SK-N-SH (cell line): ENCODE measurements at regions not wholly inside any gene's neighbourhood (a gene's known extent, or its start where the extent isn't known, plus 50 kb on each side); places are given as distances from the start of the nearest gene placed in this dataset.

Source experiments
- CTCF ChIA-PET: fragments of 300-600, 350-600 bp; formaldehyde crosslinking; extraction: SDS; loops from one replicate; lab custom pipeline; 2021; lab: Yijun Ruan, JAX
- POLR2A ChIA-PET: fragments of 350-600 bp; sonication (Branson Sonifier 250); formaldehyde crosslinking; extraction: SDS; loops from one replicate; lab custom pipeline; 2020; ENCODE audit warnings: antibody characterized with exemption, inconsistent platforms; lab: Yijun Ruan, JAX
- DNase-seq: peaks from one replicate; pipeline ENCODE4 v3.0.0; 2012
- H2AFZ ChIP-seq: fragments of 200-600 bp; sonication (generic); 2 replicates; pipeline ENCODE4 v1.8.1; 2016; ENCODE audit warnings: antibody characterized with exemption, mild to moderate bottlenecking, low read depth
- H3F3A ChIP-seq: fragments of 200-600 bp; sonication (generic); replicated peaks from 2 replicates; pipeline ENCODE3; 2016; ENCODE audit warnings: antibody characterized with exemption, mild to moderate bottlenecking; ENCODE audit not compliant: insufficient read depth
- H3K27ac ChIP-seq, 2 experiments: fragments of 200-500 bp in 1 of 2; fragments of 200-600 bp in 1 of 2; sonication (Bioruptor generic) in 1 of 2; sonication (generic), shearing (Covaris generic) in 1 of 2; 2 replicates each; pipeline versions ENCODE4 v1.5.1 to v1.6.1; 2014 to 2016; ENCODE audit warnings: low read depth in 2 of 2, inconsistent platforms in 1 of 2, low read length in 1 of 2, mild to moderate bottlenecking in 1 of 2, mixed read lengths in 1 of 2
- H3K27me3 ChIP-seq: fragments of 200-600 bp; sonication (generic), shearing (Covaris generic); 2 replicates; pipeline ENCODE4 v1.6.1; 2016; ENCODE audit warnings: mixed run types; ENCODE audit not compliant: insufficient read depth
- H3K36me3 ChIP-seq, 2 experiments: fragments of 200-500 bp in 1 of 2; fragments of 200-600 bp in 1 of 2; sonication (Bioruptor generic) in 1 of 2; sonication (generic) in 1 of 2; replicated peaks in 1 of 2; 2 replicates each; pipeline versions ENCODE3 to v1.5.1; 2014 to 2016; ENCODE audit warnings: low read length in 1 of 2, mild to moderate bottlenecking in 1 of 2; ENCODE audit not compliant: insufficient read depth in 2 of 2, control insufficient read depth in 1 of 2
- H3K4me1 ChIP-seq, 2 experiments: fragments of 200-500 bp in 1 of 2; fragments of 200-600 bp in 1 of 2; sonication (Bioruptor generic) in 1 of 2; sonication (generic), shearing (Covaris generic) in 1 of 2; 2 replicates each; pipeline versions ENCODE4 v1.5.1 to v1.6.1; 2014 to 2016; ENCODE audit warnings: low read depth in 1 of 2, low read length in 1 of 2, mixed run types in 1 of 2; ENCODE audit not compliant: insufficient read depth in 2 of 2, control insufficient read depth in 1 of 2
- H3K4me2 ChIP-seq: fragments of 200-600 bp; sonication (generic), shearing (Covaris generic); 2 replicates; pipeline ENCODE4 v1.6.1; 2017; ENCODE audit warnings: mixed run types
- H3K4me3 ChIP-seq, 2 experiments: fragments of 200-500 bp in 1 of 2; fragments of 200-600 bp in 1 of 2; sonication (Bioruptor generic) in 1 of 2; sonication (generic), shearing (Covaris generic) in 1 of 2; 2 replicates each; pipeline versions ENCODE4 v1.5.1 to v1.8.1; 2014 to 2016; ENCODE audit warnings: low read depth in 2 of 2, inconsistent platforms in 1 of 2, low read length in 1 of 2, mild to moderate bottlenecking in 1 of 2, mixed read lengths in 1 of 2, moderate library complexity in 1 of 2
- H3K79me2 ChIP-seq: fragments of 200-600 bp; sonication (generic); 2 replicates; pipeline ENCODE4 v1.8.1; 2017; ENCODE audit warnings: mild to moderate bottlenecking; ENCODE audit not compliant: insufficient read depth
- H3K9ac ChIP-seq: fragments of 200-600 bp; sonication (generic); 2 replicates; pipeline ENCODE4 v1.6.1; 2017; ENCODE audit warnings: mixed run types
- H3K9me2 ChIP-seq: fragments of 200-600 bp; sonication (generic); 2 replicates; pipeline ENCODE4 v1.6.1; 2017; ENCODE audit warnings: mixed run types
- H3K9me3 ChIP-seq: fragments of 200-600 bp; sonication (generic); 2 replicates; pipeline ENCODE4 v1.6.1; 2017; ENCODE audit warnings: mixed run types, mild to moderate bottlenecking, moderate library complexity
- H4K20me1 ChIP-seq: fragments of 200-600 bp; sonication (generic); 2 replicates; pipeline ENCODE4 v1.6.1; 2017; ENCODE audit warnings: mild to moderate bottlenecking, mixed run types; ENCODE audit not compliant: insufficient read depth
- CHD2 ChIP-seq: fragments of 150-350 bp; IDR thresholded peaks from 2 replicates; pipeline ENCODE4 v1.6.1; 2018; ENCODE audit warnings: low read length; ENCODE audit not compliant: partially characterized antibody
- ELF1 ChIP-seq: IDR thresholded peaks from 2 replicates; pipeline ENCODE4 v1.4.0; 2012
- EP300 ChIP-seq, 2 experiments: IDR thresholded peaks; 2 replicates each; pipeline versions ENCODE4 v1.4.0 to v1.6.1; 2012; ENCODE audit warnings: borderline replicate concordance in 1 of 2, low read depth in 1 of 2, low read length in 1 of 2
- EZH2phosphoT487 ChIP-seq: fragments of 200-600 bp; sonication (generic); IDR thresholded peaks from 2 replicates; pipeline ENCODE4 v1.6.1; 2017; ENCODE audit warnings: low read depth, mixed run types, mild to moderate bottlenecking, antibody characterized with exemption, moderate library complexity, borderline replicate concordance
- FOXM1 ChIP-seq: IDR thresholded peaks from 2 replicates; pipeline ENCODE4 v1.4.0; 2012; ENCODE audit warnings: low read depth, mild to moderate bottlenecking
- JUND ChIP-seq: IDR thresholded peaks from 2 replicates; pipeline ENCODE4 v1.4.0; 2012
- NRF1 ChIP-seq: IDR thresholded peaks from 2 replicates; pipeline ENCODE4 v1.6.1; 2012; ENCODE audit warnings: low read depth, mild to moderate bottlenecking, low read length
- POLR2AphosphoS5 ChIP-seq: IDR thresholded peaks from 2 replicates; pipeline ENCODE4 v1.6.1; 2012; ENCODE audit warnings: low read depth, low read length
- RAD21 ChIP-seq: IDR thresholded peaks from 2 replicates; pipeline ENCODE4 v1.6.1; 2012; ENCODE audit warnings: mild to moderate bottlenecking, low read length
- RCOR1 ChIP-seq: fragments of 150-350 bp; IDR thresholded peaks from 2 replicates; pipeline ENCODE4 v1.6.1; 2017; ENCODE audit warnings: antibody characterized with exemption, low read length
- SMC3 ChIP-seq: IDR thresholded peaks from 2 replicates; pipeline ENCODE4 v1.6.1; 2012; ENCODE audit warnings: low read depth, low read length, improper control_type of control experiment
- TAF1 ChIP-seq: IDR thresholded peaks from 2 replicates; pipeline ENCODE4 v1.6.1; 2012; ENCODE audit warnings: low read depth, mild to moderate bottlenecking, low read length, moderate library complexity, borderline replicate concordance
- TCF12 ChIP-seq: IDR thresholded peaks from 2 replicates; pipeline ENCODE4 v1.4.0; 2012
- TEAD4 ChIP-seq: IDR thresholded peaks from 2 replicates; pipeline ENCODE4 v1.4.0; 2012; ENCODE audit warnings: mild to moderate bottlenecking, borderline replicate concordance; ENCODE audit not compliant: insufficient read depth
- YY1 ChIP-seq: IDR thresholded peaks from 2 replicates; pipeline ENCODE4 v1.4.0; 2012; ENCODE audit warnings: low read depth, mild to moderate bottlenecking
- whole genome bisulfite sequencing: methylation state at CpG from one replicate; pipeline ENCODE4 v1.1.6; 2017; ENCODE audit warnings: low lambda C conversion rate; 5-methylcytosine and 5-hydroxymethylcytosine counted together
- TF ChIP-seq, protein P1 (sequence below): IDR thresholded peaks from 2 replicates; pipeline ENCODE4 v1.6.1; 2012; ENCODE audit warnings: mild to moderate bottlenecking, low read depth, low read length, moderate library complexity
- TF ChIP-seq, protein P2 (sequence below): IDR thresholded peaks from 2 replicates; pipeline ENCODE4 v1.4.0; 2012; ENCODE audit warnings: low read depth, borderline replicate concordance
- TF ChIP-seq, protein P3 (sequence below): IDR thresholded peaks from 2 replicates; pipeline ENCODE4; 2012
- TF ChIP-seq, protein P4 (sequence below): fragments of 150-350 bp; IDR thresholded peaks from 2 replicates; pipeline ENCODE4 v1.6.1; 2017; ENCODE audit warnings: antibody characterized with exemption, low read length, low read depth, borderline replicate concordance

DNA sequence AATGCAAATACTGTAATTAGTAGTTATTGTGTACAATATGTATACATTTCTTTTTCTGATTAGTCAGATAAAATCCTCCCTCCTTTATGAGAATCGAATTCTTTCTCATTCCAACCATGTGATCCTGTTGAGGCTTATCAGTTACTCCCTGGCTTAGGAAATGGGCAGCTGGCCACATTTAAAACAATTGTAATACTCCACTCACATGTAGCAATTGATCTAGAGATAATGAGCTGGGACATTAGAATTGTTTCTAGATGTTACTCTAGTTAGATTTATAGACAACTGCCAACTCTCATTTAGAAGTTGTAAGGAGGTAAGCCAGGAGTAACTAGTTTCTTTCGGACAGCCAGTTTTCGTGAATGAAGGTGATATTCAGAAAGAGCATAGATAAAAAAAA, 859.3 kb upstream of the AADAT start:
- H3K4me1 ChIP-seq = no peaks in the 10 kb centered on the region
- no peak for DNase-seq
- no peaks in the 10 kb centered on the region for H4K20me1 ChIP-seq
- CTCF ChIA-PET = no interaction called here
- no peak overlapping the region for H3K4me2 ChIP-seq
- H3K4me3 ChIP-seq = no peak overlapping the region
- no peak overlapping the region for H3K9ac ChIP-seq
- TF ChIP-seq, protein P1, sequence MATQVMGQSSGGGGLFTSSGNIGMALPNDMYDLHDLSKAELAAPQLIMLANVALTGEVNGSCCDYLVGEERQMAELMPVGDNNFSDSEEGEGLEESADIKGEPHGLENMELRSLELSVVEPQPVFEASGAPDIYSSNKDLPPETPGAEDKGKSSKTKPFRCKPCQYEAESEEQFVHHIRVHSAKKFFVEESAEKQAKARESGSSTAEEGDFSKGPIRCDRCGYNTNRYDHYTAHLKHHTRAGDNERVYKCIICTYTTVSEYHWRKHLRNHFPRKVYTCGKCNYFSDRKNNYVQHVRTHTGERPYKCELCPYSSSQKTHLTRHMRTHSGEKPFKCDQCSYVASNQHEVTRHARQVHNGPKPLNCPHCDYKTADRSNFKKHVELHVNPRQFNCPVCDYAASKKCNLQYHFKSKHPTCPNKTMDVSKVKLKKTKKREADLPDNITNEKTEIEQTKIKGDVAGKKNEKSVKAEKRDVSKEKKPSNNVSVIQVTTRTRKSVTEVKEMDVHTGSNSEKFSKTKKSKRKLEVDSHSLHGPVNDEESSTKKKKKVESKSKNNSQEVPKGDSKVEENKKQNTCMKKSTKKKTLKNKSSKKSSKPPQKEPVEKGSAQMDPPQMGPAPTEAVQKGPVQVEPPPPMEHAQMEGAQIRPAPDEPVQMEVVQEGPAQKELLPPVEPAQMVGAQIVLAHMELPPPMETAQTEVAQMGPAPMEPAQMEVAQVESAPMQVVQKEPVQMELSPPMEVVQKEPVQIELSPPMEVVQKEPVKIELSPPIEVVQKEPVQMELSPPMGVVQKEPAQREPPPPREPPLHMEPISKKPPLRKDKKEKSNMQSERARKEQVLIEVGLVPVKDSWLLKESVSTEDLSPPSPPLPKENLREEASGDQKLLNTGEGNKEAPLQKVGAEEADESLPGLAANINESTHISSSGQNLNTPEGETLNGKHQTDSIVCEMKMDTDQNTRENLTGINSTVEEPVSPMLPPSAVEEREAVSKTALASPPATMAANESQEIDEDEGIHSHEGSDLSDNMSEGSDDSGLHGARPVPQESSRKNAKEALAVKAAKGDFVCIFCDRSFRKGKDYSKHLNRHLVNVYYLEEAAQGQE = no peak
- TF ChIP-seq FOXM1 = no peak
- TF ChIP-seq, protein P2, sequence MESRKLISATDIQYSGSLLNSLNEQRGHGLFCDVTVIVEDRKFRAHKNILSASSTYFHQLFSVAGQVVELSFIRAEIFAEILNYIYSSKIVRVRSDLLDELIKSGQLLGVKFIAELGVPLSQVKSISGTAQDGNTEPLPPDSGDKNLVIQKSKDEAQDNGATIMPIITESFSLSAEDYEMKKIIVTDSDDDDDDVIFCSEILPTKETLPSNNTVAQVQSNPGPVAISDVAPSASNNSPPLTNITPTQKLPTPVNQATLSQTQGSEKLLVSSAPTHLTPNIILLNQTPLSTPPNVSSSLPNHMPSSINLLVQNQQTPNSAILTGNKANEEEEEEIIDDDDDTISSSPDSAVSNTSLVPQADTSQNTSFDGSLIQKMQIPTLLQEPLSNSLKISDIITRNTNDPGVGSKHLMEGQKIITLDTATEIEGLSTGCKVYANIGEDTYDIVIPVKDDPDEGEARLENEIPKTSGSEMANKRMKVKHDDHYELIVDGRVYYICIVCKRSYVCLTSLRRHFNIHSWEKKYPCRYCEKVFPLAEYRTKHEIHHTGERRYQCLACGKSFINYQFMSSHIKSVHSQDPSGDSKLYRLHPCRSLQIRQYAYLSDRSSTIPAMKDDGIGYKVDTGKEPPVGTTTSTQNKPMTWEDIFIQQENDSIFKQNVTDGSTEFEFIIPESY = no peak
- no peak for TF ChIP-seq NRF1
- TF ChIP-seq RCOR1 = no peak
- TF ChIP-seq RAD21 = no peak
- TF ChIP-seq ELF1 = no peak
- TF ChIP-seq, protein P3, sequence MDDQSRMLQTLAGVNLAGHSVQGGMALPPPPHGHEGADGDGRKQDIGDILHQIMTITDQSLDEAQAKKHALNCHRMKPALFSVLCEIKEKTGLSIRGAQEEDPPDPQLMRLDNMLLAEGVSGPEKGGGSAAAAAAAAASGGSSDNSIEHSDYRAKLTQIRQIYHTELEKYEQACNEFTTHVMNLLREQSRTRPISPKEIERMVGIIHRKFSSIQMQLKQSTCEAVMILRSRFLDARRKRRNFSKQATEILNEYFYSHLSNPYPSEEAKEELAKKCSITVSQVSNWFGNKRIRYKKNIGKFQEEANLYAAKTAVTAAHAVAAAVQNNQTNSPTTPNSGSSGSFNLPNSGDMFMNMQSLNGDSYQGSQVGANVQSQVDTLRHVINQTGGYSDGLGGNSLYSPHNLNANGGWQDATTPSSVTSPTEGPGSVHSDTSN = no peak
- TF ChIP-seq JUND = no peak
- TF ChIP-seq SMC3 = no peak
- TF ChIP-seq YY1 = no peak
- no peak for TF ChIP-seq POLR2AphosphoS5
- no peak for TF ChIP-seq EP300 (IDR thresholded peaks at IDR 0.05; ENCODE audit: borderline replicate concordance in 1 of 2, low read depth in 1 of 2, low read length in 1 of 2)
- TF ChIP-seq CHD2 = no peak
- TF ChIP-seq, protein P4, sequence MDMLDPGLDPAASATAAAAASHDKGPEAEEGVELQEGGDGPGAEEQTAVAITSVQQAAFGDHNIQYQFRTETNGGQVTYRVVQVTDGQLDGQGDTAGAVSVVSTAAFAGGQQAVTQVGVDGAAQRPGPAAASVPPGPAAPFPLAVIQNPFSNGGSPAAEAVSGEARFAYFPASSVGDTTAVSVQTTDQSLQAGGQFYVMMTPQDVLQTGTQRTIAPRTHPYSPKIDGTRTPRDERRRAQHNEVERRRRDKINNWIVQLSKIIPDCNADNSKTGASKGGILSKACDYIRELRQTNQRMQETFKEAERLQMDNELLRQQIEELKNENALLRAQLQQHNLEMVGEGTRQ = no peak
- TF ChIP-seq TAF1 = no peak
- no peak for TF ChIP-seq TEAD4
- no peak for TF ChIP-seq TCF12
- no peak for TF ChIP-seq EZH2phosphoT487
- no peaks in the 10 kb centered on the region for H3K79me2 ChIP-seq
- no peaks in the 10 kb centered on the region for H3K27me3 ChIP-seq
- H3K9me3 ChIP-seq = no peaks in the 10 kb centered on the region
- POLR2A ChIA-PET = no interaction called here
- H3K27ac ChIP-seq = no peak overlapping the region
- WGBS = 5% methylated on average over 3 of the region's 3 CpGs
- H3K36me3 ChIP-seq = no peaks in the 10 kb centered on the region
- H2AFZ ChIP-seq = no peak overlapping the region
- H3F3A ChIP-seq = no peaks in the 10 kb centered on the region
- no peaks in the 10 kb centered on the region for H3K9me2 ChIP-seq
